NCI-H1436 treated with DMSO at 0.1 percent for 48 hours (cell line): ENCODE measurements at regions not wholly inside any gene's neighbourhood (a gene's known extent, or its start where the extent isn't known, plus 50 kb on each side); places are given as distances from the start of the nearest gene placed in this dataset.

Experiments used
- DNase-seq: peaks from one replicate; lab custom pipeline; 2025; lab: John Stamatoyannopoulos, UW

GRCh38 chr1:4422504-4423289, 231.7 kb upstream of the AJAP1 start:
- peak; percentile 69 for DNase-seq

DNA sequence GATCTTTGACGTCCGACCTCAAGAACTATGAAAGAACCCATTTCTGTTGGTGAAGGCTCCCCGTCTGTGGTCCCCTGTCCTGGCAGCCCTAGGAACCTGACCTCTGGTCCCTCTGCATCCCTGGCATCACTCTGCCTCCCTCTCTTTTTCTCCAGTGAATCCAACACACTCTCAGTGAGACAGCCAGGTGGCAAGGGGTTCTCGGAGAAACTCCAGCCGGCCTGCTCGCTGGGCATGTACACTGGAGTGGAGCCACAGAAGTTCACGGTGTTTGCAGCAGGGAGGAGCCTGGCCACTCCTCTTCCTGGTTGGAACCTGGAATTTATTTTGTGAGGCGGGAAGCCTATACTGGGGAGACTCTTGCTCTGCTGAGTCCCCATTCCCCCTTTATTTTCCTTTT, 230.2 kb upstream of the AJAP1 start:
- DNase-seq: no peak

DNA sequence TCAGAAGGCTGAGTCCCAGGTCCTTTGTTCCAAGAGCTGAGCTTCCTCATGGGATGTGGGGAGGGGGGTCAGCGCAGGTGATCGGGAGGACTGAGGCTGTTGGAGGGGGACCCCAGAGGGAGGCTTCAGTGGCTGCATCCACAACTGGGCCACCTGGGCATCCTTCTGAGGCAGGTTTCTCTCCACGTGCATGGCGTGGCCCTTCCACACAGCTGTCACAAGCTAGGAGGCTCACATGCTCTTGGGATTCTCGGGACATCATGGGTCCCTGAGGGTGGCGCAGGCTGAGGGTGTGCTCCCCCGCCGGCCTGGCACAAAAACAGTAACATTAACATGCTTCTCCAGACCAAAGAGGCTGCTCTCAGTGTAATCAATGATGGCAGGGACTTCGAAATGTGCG, 229.6 kb upstream of the AJAP1 start:
- no peak for DNase-seq

- DNase-seq: no peak
Measured at GRCh38 chr1:4425892-4426291, 228.5 kb upstream of the AJAP1 start.

- no peak for DNase-seq
Measured at GRCh38 chr1:4428711-4429110, 225.7 kb upstream of the AJAP1 start.

DNA sequence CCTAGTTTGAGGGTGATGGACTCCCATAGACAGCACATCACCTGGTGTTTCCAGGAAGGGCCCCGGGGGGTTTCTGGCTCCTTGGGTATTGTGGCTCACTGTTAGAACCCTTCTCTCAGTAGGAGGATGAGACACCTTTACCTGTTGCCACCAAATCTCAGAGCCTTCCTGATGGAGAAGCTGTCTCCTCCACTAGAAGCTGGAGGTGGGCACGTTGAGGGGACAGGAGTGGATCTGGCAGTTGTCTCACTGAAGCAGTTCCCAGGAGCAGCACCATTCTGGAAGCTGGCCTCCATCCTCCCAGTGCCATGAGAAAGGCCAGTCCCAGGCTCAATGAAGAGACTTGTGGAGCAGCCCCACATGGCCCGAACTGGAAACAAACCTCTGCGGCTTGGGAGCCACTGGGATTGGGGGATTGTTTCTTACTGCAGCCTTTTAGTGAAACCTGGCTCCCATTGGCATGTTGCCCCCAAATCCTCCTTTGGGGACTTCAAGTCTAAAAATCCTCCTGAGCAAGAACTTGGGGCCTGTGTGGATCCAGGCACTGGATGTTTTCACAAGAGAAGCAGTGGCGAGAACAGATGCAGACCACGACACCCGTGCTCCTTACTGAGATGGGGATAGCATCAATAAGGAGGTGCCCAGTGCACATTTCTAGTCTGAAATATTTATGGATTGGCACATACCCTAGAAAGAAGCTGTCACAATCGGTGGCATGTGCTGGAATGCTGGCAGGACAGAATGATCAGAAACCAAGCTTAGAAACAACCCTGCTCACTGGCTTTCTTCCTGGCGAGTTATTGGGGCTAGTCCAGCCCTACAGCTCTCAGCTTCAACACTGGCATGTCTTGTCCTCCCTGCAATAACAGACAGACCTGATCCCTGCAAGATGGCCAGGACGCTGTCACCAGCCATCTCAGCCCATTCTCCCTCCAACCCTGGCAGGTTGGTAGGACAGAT, 223.7 kb upstream of the AJAP1 start:
- no peak for DNase-seq

DNA sequence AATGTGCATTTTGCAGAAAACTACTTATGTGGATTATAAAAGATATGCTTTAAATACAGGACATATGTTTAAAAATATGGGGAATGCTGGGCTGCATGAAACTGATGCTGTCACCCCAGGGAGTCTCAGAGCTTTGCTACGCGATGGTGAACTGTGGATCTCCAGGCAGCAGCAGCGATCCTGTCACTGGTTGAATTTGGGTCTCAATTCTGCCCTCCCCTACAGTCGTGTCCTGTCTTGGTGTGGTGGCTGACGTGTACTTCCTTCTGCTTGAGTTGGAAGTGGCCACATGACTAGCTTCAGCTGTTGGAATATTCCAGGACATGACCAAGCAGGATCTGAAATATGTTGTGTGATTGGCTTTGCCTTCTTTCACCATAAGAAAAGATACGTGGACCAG, 222.9 kb upstream of the AJAP1 start:
- no peak for DNase-seq

DNA sequence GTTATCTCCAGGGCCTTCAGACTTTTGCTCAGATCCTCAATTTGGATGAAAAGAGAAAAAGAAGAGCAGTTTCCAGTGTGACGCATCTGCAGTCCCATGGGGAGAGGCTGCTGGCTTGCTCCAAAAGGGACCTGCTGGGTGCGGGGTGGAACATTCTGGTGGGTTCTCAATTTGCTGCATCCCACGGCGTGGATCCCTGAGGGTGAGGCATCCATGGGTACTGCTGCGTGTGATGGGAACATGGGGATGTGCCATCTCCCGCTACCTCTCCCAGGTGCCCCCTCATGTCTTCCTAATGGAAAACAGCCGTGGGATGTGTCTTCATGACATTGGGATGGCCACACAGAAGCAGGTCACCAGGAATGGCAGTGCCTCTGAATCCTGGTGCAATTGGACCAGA, 221.3 kb upstream of the AJAP1 start:
- DNase-seq: no peak

GRCh38 chr1:4444086-4444485, 210.3 kb upstream of the AJAP1 start:
- DNase-seq: no peak

GRCh38 chr1:4447778-4448420, 206.5 kb upstream of the AJAP1 start:
- DNase-seq: no peak

GRCh38 chr1:4449972-4450371, 204.4 kb upstream of the AJAP1 start:
- DNase-seq: no peak

- DNase-seq: no peak
Measured at GRCh38 chr1:4452701-4453100, 201.7 kb upstream of the AJAP1 start.

- no peak for DNase-seq
Measured at GRCh38 chr1:4460052-4460451, 194.4 kb upstream of the AJAP1 start.

GRCh38 chr1:4460651-4461050, 193.8 kb upstream of the AJAP1 start:
- no peak for DNase-seq

- DNase-seq: no peak
Measured at GRCh38 chr1:4461726-4462290, 192.6 kb upstream of the AJAP1 start.

DNA sequence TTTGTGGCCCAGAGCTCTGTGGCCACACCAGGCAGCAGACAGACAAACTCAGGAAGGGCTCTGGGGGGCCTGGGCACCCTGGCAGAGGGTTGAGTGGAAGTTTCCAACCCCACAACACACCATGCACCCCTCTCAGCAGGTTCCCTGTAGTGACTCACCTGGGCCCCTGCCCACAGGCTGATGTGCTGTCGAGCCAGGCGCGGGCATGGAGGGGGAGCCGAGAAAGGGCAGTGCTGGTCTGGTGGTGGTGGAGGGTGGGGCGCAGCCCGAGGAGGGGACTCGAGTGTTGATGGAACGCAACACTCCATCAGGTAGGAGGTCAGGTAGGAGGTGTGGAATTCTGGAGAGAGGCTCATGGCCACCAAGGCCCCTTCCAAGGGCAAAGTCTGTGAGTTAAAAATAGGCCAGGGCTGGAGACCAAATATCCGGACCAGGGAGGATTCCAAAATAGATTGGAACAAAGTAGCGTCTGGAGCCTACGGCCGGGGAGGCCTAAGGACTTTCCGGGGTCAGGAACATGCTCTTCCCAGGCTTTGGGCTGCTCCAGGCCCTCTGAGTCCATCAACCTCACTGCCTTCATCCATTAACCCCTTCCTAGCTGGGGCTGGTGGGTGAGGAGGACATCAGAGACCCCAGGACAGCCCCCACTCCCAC, 191.5 kb upstream of the AJAP1 start:
- no peak for DNase-seq

DNA sequence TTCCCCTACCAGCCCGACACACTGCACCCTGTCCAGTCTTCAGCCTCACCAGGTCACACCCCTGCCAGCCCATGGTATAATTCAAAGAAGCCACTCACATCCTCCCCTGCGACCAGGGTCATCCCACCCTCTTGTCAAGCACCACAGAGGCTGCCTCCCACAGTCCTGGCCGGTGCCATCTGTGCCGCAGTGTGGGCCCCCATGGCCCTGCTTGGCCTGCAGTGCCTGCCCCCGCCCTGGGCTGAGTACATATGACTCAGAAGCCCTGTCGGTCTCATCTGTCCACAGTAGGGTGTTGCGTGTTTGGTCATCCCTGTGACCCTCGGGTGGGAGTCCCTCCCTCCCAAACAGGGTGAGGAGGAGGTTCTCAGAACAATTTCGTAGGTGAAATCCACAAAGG, 190.8 kb upstream of the AJAP1 start:
- DNase-seq: no peak

- no peak for DNase-seq
Measured at GRCh38 chr1:4464478-4464877, 189.9 kb upstream of the AJAP1 start.

DNA sequence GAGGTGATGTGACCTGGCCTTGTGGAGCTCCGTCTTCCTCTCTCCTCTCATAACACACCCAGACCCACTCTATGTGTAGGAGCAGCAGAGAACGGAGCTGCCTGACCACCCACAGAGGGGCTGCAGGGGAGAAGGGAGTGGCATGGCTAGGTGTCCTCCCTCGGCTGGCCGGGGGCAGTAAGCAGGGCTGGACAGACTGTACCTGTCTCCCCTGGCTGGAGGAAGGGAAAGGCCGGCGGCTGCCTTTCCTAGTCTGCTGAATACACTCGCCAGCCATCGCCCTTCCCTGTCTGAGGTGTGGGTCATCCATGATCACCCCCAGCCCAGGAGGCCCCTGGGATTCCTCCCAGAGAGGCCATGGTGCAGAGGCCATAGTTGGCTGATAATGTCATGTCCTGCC, 187.2 kb upstream of the AJAP1 start:
- DNase-seq: no peak

GRCh38 chr1:4468386-4468785, 186.0 kb upstream of the AJAP1 start:
- DNase-seq: no peak

GRCh38 chr1:4468804-4469514, 185.4 kb upstream of the AJAP1 start:
- DNase-seq: no peak
